Left ventricle myocardium superior (tissue), 1 donor: ENCODE measurements at regions not wholly inside any gene's neighbourhood (a gene's known extent, or its start where the extent isn't known, plus 50 kb on each side); places are given as distances from the start of the nearest gene placed in this dataset.

Experiments
- ATAC-seq: fragments of 200-7000 bp; cut with Tn5 transposase; one replicate; pipeline ENCODE4 v1.9.1; 2020; ENCODE audit warnings: mild to moderate bottlenecking, moderate library complexity
- DNase-seq: peaks from one replicate; pipeline ENCODE4 v3.0.0-alpha.2; 2020
- intact Hi-C: fragments of 100-400 bp; cut with micrococcal nuclease; formaldehyde crosslinking; loops from one replicate; pipeline ENCODE4 v1.11.0; 2022
- donor health status: DM: no; HTN: yes; CAD: no; lungs with severe emphysema.

DNA sequence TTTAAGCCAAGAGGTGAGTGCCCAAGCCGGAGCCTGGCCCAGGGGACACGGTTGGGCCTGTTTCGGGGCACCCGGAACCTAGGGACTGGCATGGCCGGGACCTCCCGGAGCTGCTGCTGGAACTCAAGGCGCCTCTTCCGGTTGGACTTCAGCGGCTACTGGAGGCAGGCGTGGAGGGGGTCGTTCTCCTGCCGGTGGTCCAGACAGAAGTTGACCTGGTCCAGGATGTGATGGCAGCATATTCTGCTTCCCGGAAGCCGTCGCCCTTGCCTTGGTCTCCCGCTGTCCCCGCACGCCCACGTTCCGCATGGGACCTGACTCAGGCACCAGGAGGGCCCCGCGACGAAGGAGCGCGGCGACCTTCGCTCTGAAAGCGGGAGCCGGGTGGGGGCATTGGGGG is 240.8 kb downstream of the FOXA2 start:
- no peak for ATAC-seq
- no peak for DNase-seq
- intact Hi-C loops = no loop called here

DNA sequence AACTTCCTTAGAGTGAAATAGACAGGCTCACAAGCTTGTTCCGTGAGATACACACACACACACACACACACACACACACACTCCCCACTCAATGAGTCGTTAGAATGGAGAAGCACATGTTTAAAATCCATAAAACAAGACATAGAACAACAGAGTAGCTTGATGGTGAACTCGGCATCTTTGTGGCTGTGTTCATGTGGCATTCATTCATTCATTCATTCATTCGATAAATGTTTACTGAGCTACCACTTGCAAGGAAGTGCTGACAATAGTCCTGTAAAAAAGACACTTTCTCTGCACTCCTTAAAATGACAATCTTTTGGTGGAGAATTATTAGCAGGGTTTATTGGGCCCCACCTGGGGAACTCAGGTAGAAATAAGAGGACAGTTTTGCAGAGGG is 242.0 kb downstream of the FOXA2 start:
- no peak for DNase-seq
- no peak for ATAC-seq
- intact Hi-C loops = no loop called here

DNA sequence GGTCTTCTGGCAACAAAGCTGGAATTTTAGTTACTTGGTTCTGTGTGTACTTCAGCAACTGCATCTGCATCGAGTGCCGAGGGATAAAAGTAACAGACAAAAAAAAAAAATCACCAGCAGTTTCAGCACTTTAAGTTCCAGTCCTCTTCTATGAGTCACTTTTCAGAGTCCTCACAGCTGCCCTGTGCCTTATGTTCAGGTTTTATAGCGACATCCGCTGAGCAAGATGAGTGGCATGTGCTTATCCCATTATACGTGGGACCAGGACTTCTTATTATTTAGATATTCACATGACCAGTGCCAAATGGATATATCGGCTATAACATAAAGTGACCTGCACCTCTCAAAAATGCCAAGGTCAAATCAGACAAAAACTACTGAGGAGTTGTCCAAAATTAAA is 242.9 kb downstream of the FOXA2 start:
- DNase-seq (no peak), ATAC-seq (no peak)
- intact Hi-C loops = no loop called here

DNA sequence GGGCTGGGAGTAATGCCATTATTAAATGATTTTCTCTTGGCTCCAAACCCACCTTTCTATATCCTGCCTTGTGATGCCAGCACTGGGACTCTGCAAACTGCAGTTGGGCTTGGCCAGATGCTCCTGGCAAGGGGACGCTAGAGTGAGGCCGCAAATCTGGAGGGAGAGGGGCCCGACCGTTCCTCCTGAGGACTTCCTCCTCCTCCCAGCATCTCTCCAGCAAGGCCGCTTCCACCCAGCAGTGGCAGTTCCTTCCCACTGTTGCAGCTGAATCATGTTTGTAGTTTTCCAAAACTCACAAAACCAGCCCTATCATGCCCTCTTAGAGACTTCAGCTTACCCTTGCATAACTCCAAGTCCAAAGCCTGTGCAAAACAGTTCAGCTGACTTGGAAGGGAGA is 244.4 kb downstream of the FOXA2 start:
- ATAC-seq (no peak), DNase-seq (no peak)
- intact Hi-C loops = loop anchor here (2.0 kb wide), 1 partner anchor 343 kb away; no protein-coding TSS in a partner anchor

GRCh38 chr20:22339091-22339881 is 245.1 kb downstream of the FOXA2 start:
- DNase-seq = no peak
- intact Hi-C loops = loop anchor here (2.0 kb wide), 1 partner anchor 344 kb away; no protein-coding TSS in a partner anchor

DNA sequence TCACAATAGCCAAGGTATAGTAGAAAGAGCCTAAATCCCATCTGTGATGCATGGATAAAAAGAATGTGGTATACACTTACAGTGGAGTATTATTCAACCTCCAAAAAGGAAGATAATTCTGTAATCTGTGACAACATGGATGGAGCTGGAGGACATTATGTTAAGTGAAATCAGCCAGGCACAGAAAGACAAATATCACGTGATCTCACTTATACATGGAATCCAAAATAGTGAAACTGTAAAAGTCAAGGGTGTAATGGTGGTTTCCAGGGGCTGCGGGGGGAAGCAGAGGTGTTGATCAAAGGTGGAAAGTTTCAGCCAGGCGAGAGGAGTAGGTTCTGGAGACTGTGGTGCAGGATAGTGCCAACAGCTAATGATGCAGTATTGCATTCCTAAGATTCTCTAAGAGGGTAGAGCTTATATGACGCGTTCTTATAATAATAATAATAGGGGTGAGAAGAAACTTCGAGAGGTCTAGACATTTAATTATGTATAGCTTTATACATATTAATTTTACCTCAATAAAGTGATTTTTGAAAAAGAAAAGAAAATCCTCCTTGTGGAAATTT is 246.1 kb downstream of the FOXA2 start:
- no peak for ATAC-seq
- DNase-seq = no peak
- intact Hi-C loops = loop anchor here (2.0 kb wide), 1 partner anchor 345 kb away; no protein-coding TSS in a partner anchor

More at GRCh38 chr20:22339091-22339881, 245.1 kb downstream of the FOXA2 start:
- ATAC-seq = peak; percentile 49

DNA sequence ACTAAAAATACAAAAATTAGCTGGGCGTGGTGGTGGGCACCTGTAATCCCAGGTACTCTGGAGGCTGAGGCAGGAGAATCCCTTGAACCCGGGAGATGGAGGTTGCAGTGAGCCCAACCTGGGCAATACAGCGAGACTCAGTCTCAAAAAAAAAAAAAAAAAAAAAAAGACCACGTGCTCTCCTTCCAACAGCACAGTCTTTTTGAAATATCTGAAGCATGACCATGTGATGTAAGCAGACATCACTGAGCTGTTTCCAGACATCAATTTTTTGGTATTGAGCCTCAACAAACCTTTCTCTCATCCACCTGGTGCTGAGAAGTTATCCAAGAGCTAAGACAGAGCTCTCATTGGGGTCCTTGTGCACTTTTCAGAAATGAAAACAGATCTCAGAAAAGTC is 249.2 kb downstream of the FOXA2 start:
- ATAC-seq (no peak), DNase-seq (no peak)
- intact Hi-C loops = no loop called here

DNA sequence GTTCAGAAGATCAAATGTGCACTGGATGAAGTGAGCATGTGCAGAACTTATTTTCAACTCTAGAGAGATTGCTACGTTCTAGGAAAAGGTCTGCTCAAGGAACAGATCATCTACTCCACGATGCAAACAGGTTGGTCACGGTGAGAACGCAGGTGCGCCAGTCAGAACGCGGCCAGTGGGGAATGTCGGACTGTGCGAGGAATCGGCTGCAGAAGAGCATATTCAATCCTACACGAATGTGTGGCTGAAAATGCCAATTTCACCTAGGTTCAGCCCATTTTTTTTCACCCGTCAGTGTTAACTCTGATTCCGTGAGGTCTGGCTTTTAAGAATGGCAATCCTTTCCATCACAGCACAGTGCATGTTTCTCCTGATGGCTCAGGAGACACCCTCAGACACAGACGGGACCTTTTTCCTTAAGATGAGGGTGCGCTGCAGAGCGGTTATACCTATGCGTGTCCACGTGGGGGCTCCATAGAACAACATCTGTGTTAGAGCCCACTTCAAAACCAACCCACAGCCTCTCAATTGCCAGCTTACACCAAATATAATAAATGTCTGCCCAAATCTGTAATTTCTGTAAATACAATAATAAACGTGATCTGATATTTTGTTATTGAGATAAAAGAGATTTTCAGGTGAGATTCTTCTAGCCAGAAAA is 250.4 kb downstream of the FOXA2 start:
- no peak for DNase-seq
- intact Hi-C loops = no loop called here
- peak; percentile 74 for ATAC-seq

GRCh38 chr20:22324505-22324904 is 259.9 kb downstream of the FOXA2 start:
- DNase-seq (no peak), ATAC-seq (no peak)
- intact Hi-C loops = no loop called here

DNA sequence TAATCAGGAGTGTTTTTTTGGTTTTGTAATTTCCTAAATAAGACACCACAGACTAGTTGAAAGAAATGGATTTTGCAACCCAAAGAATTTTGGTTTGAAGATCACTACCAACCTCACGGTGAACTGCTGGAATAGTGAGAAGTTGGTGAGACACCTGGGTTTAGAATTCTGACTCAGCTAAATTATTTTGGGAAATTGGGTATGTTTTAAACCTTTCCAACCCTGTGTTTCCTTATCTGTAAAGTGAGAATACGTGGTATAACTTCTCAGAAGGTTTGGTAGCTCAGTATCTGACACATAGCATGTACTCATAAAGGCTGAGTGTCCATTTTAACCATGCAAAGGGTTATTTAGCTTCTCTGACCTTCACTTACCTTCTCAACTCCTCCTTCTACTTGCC is 261.9 kb downstream of the FOXA2 start:
- intact Hi-C loops = no loop called here
- ATAC-seq = no peak
- no peak for DNase-seq

DNA sequence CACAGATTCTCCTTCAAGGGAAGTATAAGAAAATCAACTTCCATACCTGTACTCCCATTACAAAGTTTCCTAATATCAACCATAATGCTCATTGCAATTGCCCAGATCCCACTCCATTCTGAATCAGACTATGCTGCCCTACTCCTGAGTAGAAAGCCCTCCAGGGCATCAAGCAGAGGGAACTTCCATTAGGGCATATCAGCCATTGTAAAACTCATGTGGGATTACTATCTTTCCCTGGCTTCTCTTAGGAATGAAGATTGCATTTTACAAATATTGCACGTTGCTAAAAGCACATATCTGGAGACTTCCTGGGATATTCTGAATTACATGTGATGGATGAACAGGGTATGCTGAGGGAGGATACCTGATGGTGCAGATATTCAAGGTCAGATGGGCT is 263.2 kb downstream of the FOXA2 start:
- DNase-seq (no peak), ATAC-seq (no peak)
- intact Hi-C loops = no loop called here

GRCh38 chr20:22320245-22320915 is 264.0 kb downstream of the FOXA2 start:
- intact Hi-C loops = no loop called here
- ATAC-seq (no peak), DNase-seq (no peak)

DNA sequence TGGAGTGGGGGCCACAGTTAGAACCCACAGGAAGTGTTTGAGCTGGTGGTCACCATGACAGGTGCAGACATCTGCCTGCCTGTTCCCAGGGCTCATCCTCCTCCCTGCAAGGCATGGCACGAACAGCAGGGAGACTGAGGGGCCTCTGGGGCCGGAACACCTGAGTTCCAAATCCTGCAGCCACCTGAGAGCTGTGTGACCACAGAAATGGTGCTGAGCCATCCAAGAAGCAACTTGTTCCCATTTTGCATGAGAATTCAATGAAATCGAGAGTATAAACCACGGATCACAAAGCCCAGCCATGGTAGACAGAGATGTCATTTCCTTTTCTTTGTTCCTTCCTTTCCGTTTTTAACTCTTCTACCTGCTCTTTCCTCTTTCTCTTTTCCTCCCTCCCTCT is 268.6 kb downstream of the FOXA2 start:
- DNase-seq = no peak
- no peak for ATAC-seq
- intact Hi-C loops = no loop called here

- intact Hi-C loops = no loop called here
- no peak for ATAC-seq
- no peak for DNase-seq
Measured at GRCh38 chr20:22315073-22315472, 269.3 kb downstream of the FOXA2 start.

DNA sequence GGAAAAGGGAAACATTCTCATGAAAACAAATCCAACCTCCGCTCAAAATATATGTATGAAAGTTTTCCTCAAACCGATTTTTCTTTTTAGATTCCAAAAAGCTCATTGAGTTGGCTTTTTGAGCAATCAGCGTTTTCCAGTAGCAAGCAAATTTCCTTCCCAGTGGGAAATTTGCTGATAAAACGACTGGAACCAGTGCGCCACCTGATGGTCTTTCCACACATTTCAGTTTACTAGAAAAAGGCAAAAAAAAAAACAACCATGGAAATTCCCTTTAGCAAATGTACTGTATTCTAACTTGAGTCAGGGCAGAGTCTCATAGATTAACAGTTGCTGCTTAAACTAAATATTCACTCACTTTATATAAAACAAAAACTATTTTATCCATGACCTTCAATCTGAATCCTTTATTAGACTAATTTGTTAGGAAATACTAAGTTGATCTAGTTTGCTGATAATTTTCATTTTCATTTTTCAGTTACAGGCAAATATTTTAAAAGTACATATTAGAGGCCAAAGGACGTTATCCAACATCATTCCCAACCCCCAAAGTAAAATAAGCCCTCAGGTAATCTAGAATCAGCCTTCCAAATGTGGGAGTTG is 271.5 kb downstream of the FOXA2 start:
- ATAC-seq = no peak
- DNase-seq = no peak
- intact Hi-C loops = no loop called here

- intact Hi-C loops = no loop called here
- DNase-seq (no peak), ATAC-seq (no peak)
Measured at GRCh38 chr20:22308934-22309333, 275.4 kb downstream of the FOXA2 start.

DNA sequence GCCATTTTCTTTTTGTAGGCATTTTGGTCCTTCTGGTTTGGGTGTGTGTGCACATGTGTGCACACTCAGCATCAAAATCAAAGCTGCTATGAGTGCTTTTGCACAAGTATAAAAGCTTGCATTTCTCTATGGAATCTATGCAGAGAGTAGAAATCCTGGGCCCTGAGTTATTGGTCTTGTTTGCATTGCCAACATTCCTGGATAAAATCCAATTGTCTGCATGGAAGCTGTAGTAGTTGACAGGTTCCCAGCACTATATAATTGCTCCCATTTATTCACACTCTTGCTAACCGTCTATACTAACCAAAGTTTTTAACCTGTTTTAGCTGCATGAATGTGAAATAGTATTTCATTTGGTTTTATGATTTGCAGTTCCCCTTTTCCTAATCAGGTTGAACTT is 277.0 kb downstream of the FOXA2 start:
- intact Hi-C loops = no loop called here
- DNase-seq (no peak), ATAC-seq (no peak)

GRCh38 chr20:22305381-22305780 is 279.0 kb downstream of the FOXA2 start:
- intact Hi-C loops = no loop called here
- DNase-seq (no peak), ATAC-seq (no peak)

DNA sequence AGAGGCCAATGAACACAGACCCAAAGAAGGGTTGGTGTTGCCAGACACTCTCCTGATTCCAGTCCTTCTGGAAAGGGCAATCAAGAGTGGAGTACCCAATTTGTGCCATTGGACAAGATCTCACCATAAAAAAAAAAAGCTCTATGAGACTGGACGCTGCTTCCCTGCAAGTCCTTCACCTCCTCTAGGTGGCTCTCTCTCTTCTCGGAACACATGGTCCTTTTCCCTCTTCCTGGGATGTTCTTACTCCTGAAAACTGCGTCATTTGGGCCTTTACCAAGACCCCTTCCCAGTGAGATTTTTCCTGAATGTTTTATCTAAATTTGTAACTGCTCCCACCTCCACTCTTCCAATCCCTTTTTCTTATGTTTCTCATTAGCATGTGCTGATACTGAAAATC is 280.8 kb downstream of the FOXA2 start:
- intact Hi-C loops = no loop called here
- ATAC-seq = no peak
- no peak for DNase-seq

DNA sequence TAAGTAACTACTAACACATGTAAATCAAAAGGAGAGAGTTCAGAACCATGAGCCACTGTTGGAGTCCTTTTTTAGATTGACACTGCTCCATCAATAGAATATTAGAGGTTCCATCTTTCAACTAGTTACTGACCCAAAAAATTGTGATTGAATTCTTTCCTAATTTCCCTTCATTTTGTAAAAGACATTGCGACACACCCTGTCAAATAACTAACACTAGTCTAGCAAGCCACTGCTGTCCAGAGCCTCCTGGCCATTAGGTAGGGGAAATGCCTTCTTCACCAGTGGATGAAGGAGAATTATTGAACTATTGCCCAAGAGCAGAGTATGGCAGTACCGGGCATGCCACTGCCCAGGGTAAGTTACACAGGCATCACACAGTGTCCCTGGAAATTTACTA is 282.3 kb downstream of the FOXA2 start:
- intact Hi-C loops = no loop called here
- ATAC-seq (no peak), DNase-seq (no peak)
